ENCODE measurements at regions not wholly inside any gene's neighbourhood (a gene's known extent, or its start where the extent isn't known, plus 50 kb on each side); places are given as distances from the start of the nearest gene placed in this dataset.

- no peaks in the 10 kb centered on the region for H3F3A ChIP-seq (ENCODE audit: insufficient read depth, low read length)
- TF ChIP-seq EZH2 (IDR thresholded peaks at IDR 0.05; ENCODE audit: borderline replicate concordance, low read length) (no peak), CTCF (IDR thresholded peaks at IDR 0.05; ENCODE audit: low read length) (no peak)
- no peaks in the 10 kb centered on the region for H3K79me2 ChIP-seq (ENCODE audit: insufficient read depth, low read length)
- no peaks in the 10 kb centered on the region for H3K9me3 ChIP-seq (ENCODE audit: low read length)
- no peaks in the 10 kb centered on the region for H3K4me1 ChIP-seq (ENCODE audit: insufficient read depth, low read length, severe bottlenecking)
- H3K27me3 ChIP-seq (ENCODE audit: insufficient read depth, low read length), result no peaks in the 10 kb centered on the region
- no peak overlapping the region for H3K9ac ChIP-seq (ENCODE audit: low read length)
- no peak overlapping the region for H2AFZ ChIP-seq (ENCODE audit: low read length)
- H3K9me2 ChIP-seq (ENCODE audit: low read depth, low read length), result no peaks in the 10 kb centered on the region
- H3K4me3 ChIP-seq (ENCODE audit: low read depth, low read length, poor library complexity, severe bottlenecking), result no peak overlapping the region
- no peaks in the 10 kb centered on the region for H3K36me3 ChIP-seq (ENCODE audit: insufficient read depth, low read length)
- H3K4me2 ChIP-seq (ENCODE audit: low read length), result no peak overlapping the region
- H3K27ac ChIP-seq (ENCODE audit: low read depth, low read length, poor library complexity, severe bottlenecking), result no peak overlapping the region
- no peaks in the 10 kb centered on the region for H4K20me1 ChIP-seq (ENCODE audit: insufficient read depth, low read length)
Measured at GRCh38 chrX:69321006-69321655, 155.9 kb upstream of the PJA1 start.

- Histone ChIP-seq H3K4me3 (ENCODE audit: low read depth, low read length, poor library complexity, severe bottlenecking) (no peak overlapping the region), H3K36me3 (ENCODE audit: insufficient read depth, low read length) (no peaks in the 10 kb centered on the region), H3K4me1 (ENCODE audit: insufficient read depth, low read length, severe bottlenecking) (no peaks in the 10 kb centered on the region), H3F3A (ENCODE audit: insufficient read depth, low read length) (no peaks in the 10 kb centered on the region), H3K79me2 (ENCODE audit: insufficient read depth, low read length) (no peaks in the 10 kb centered on the region), H4K20me1 (ENCODE audit: insufficient read depth, low read length) (no peaks in the 10 kb centered on the region), H3K27me3 (ENCODE audit: insufficient read depth, low read length) (no peaks in the 10 kb centered on the region), H2AFZ (ENCODE audit: low read length) (no peak overlapping the region), H3K4me2 (ENCODE audit: low read length) (no peak overlapping the region), H3K9ac (ENCODE audit: low read length) (no peak overlapping the region), H3K9me3 (ENCODE audit: low read length) (no peaks in the 10 kb centered on the region), H3K27ac (ENCODE audit: low read depth, low read length, poor library complexity, severe bottlenecking) (no peak overlapping the region), H3K9me2 (ENCODE audit: low read depth, low read length) (no peaks in the 10 kb centered on the region)
- TF ChIP-seq CTCF (IDR thresholded peaks at IDR 0.05; ENCODE audit: low read length) (no peak), EZH2 (IDR thresholded peaks at IDR 0.05; ENCODE audit: borderline replicate concordance, low read length) (no peak)
Measured at GRCh38 chrX:69320116-69320515, 154.9 kb upstream of the PJA1 start.

GRCh38 chrX:69319376-69319775 lies 154.1 kb upstream of the PJA1 start:
- H2AFZ ChIP-seq (ENCODE audit: low read length), result no peak overlapping the region
- no peak overlapping the region for H3K9ac ChIP-seq (ENCODE audit: low read length)
- no peak overlapping the region for H3K4me2 ChIP-seq (ENCODE audit: low read length)
- H4K20me1 ChIP-seq (ENCODE audit: insufficient read depth, low read length), result no peaks in the 10 kb centered on the region
- TF ChIP-seq EZH2 (IDR thresholded peaks at IDR 0.05; ENCODE audit: borderline replicate concordance, low read length), result no peak
- no peaks in the 10 kb centered on the region for H3K4me1 ChIP-seq (ENCODE audit: insufficient read depth, low read length, severe bottlenecking)
- H3K9me2 ChIP-seq (ENCODE audit: low read depth, low read length), result no peaks in the 10 kb centered on the region
- no peaks in the 10 kb centered on the region for H3K36me3 ChIP-seq (ENCODE audit: insufficient read depth, low read length)
- no peaks in the 10 kb centered on the region for H3K27me3 ChIP-seq (ENCODE audit: insufficient read depth, low read length)
- H3K9me3 ChIP-seq (ENCODE audit: low read length), result no peaks in the 10 kb centered on the region
- H3F3A ChIP-seq (ENCODE audit: insufficient read depth, low read length), result no peaks in the 10 kb centered on the region
- H3K27ac ChIP-seq (ENCODE audit: low read depth, low read length, poor library complexity, severe bottlenecking), result no peak overlapping the region
- no peak overlapping the region for H3K4me3 ChIP-seq (ENCODE audit: low read depth, low read length, poor library complexity, severe bottlenecking)
- H3K79me2 ChIP-seq (ENCODE audit: insufficient read depth, low read length), result no peaks in the 10 kb centered on the region
